Left ventricle myocardium inferior (tissue), 1 donor: ENCODE measurements at regions not wholly inside any gene's neighbourhood (a gene's known extent, or its start where the extent isn't known, plus 50 kb on each side); places are given as distances from the start of the nearest gene placed in this dataset.

Source experiments
- DNase-seq: peaks from one replicate; pipeline ENCODE4 v3.0.0-alpha.2; 2020
- H3K27ac ChIP-seq: fragments of 200-600 bp; replicated peaks from 2 replicates; pipeline ENCODE4 v1.8.0; 2021
- H3K27me3 ChIP-seq: fragments of 200-600 bp; 2 replicates; pipeline ENCODE4 v1.8.0; 2021; ENCODE audit warnings: low read depth
- H3K36me3 ChIP-seq: fragments of 200-600 bp; 2 replicates; pipeline ENCODE4 v1.8.0; 2021
- H3K4me1 ChIP-seq: fragments of 200-600 bp; 2 replicates; pipeline ENCODE4 v1.8.0; 2021
- H3K4me3 ChIP-seq: fragments of 200-600 bp; 2 replicates; pipeline ENCODE4 v1.8.0; 2021; ENCODE audit warnings: mild to moderate bottlenecking, moderate library complexity
- H3K9me3 ChIP-seq: fragments of 200-600 bp; replicated peaks from 2 replicates; pipeline ENCODE4 v1.8.0; 2021
- CTCF ChIP-seq: fragments of 200-600 bp; IDR thresholded peaks from 2 replicates; pipeline ENCODE4 v1.8.0; 2021; ENCODE audit warnings: antibody characterized with exemption, mild to moderate bottlenecking, borderline replicate concordance
- intact Hi-C: fragments of 100-400 bp; cut with micrococcal nuclease; formaldehyde crosslinking; loops from one replicate; pipeline ENCODE4 v1.11.0; 2022
- donor health status: DM: no; HTN: yes; CAD: no; lungs with severe emphysema.

- H3K4me3 ChIP-seq = no peak overlapping the region
- H3K27me3 ChIP-seq = no peaks in the 10 kb centered on the region
- H3K4me1 ChIP-seq = no peaks in the 10 kb centered on the region
- intact Hi-C loops = no loop called here
- no peak overlapping the region for H3K27ac ChIP-seq
- peaks cover 5% of the 10 kb centered on the region for H3K9me3 ChIP-seq
- DNase-seq = no peak
- H3K36me3 ChIP-seq = no peaks in the 10 kb centered on the region
- TF ChIP-seq CTCF = no peak
These were observed 836.7 kb upstream of the GHITM start for GRCh38 chr10:83302623-83303022.

- no peak overlapping the region for H3K4me3 ChIP-seq
- no peaks in the 10 kb centered on the region for H3K36me3 ChIP-seq
- intact Hi-C loops = no loop called here
These were observed 828.6 kb upstream of the GHITM start for GRCh38 chr10:83310688-83311087.

GRCh38 chr10:83312570-83312969 is 826.7 kb upstream of the GHITM start:
- H3K27ac ChIP-seq = no peak overlapping the region
- intact Hi-C loops = no loop called here
- TF ChIP-seq CTCF = no peak
- H3K4me3 ChIP-seq = no peak overlapping the region
- H3K4me1 ChIP-seq = no peaks in the 10 kb centered on the region
- no peaks in the 10 kb centered on the region for H3K36me3 ChIP-seq
- peaks cover under 1% of the 10 kb centered on the region for H3K9me3 ChIP-seq
- no peak for DNase-seq
- no peaks in the 10 kb centered on the region for H3K27me3 ChIP-seq

More at GRCh38 chr10:83310688-83311087, 828.6 kb upstream of the GHITM start:
- no peak for TF ChIP-seq CTCF
- H3K27ac ChIP-seq = no peak overlapping the region
- no peak for DNase-seq
- H3K9me3 ChIP-seq = no peaks in the 10 kb centered on the region
- H3K4me1 ChIP-seq = no peaks in the 10 kb centered on the region
- H3K27me3 ChIP-seq = no peaks in the 10 kb centered on the region

GRCh38 chr10:83332690-83333089 is 806.6 kb upstream of the GHITM start:
- H3K27me3 ChIP-seq = no peaks in the 10 kb centered on the region
- H3K4me3 ChIP-seq = no peak overlapping the region
- peaks cover 26% of the 10 kb centered on the region for H3K9me3 ChIP-seq
- DNase-seq = no peak
- intact Hi-C loops = no loop called here
- H3K4me1 ChIP-seq = no peaks in the 10 kb centered on the region
- H3K36me3 ChIP-seq = no peaks in the 10 kb centered on the region
- H3K27ac ChIP-seq = no peak overlapping the region
- no peak for TF ChIP-seq CTCF

GRCh38 chr10:83333566-83333965 is 805.7 kb upstream of the GHITM start:
- Histone ChIP-seq H3K27me3 (no peaks in the 10 kb centered on the region), H3K4me1 (no peaks in the 10 kb centered on the region), H3K36me3 (no peaks in the 10 kb centered on the region), H3K9me3 (peaks cover 25% of the 10 kb centered on the region), H3K27ac (no peak overlapping the region), H3K4me3 (no peak overlapping the region)
- no peak for DNase-seq
- no peak for TF ChIP-seq CTCF
- intact Hi-C loops = no loop called here

- H3K36me3 ChIP-seq = no peaks in the 10 kb centered on the region
- no peak for DNase-seq
- no peak overlapping the region for H3K4me3 ChIP-seq
- H3K27me3 ChIP-seq = no peaks in the 10 kb centered on the region
- TF ChIP-seq CTCF = no peak
- no peaks in the 10 kb centered on the region for H3K4me1 ChIP-seq
- H3K9me3 ChIP-seq = peaks cover 7% of the 10 kb centered on the region
- H3K27ac ChIP-seq = no peak overlapping the region
- intact Hi-C loops = no loop called here
These were observed 795.6 kb upstream of the GHITM start for GRCh38 chr10:83343676-83344075.
